Endometrium (tissue), 2 donors: ENCODE measurements at regions not wholly inside any gene's neighbourhood (a gene's known extent, or its start where the extent isn't known, plus 50 kb on each side); places are given as distances from the start of the nearest gene placed in this dataset.
"Not testable (repeated sequence)": the region's sequence is repeated elsewhere in the genome, so short reads cannot be mapped to it uniquely, and the experiment has no call there.

Experiments
- FAIRE-seq: peaks from 2 replicates; lab custom pipeline; 2012; peaks lifted over from hg19 to GRCh38; lab: Jason Lieb, UNC
- donor health status: control.
- donor health status: control.

DNA sequence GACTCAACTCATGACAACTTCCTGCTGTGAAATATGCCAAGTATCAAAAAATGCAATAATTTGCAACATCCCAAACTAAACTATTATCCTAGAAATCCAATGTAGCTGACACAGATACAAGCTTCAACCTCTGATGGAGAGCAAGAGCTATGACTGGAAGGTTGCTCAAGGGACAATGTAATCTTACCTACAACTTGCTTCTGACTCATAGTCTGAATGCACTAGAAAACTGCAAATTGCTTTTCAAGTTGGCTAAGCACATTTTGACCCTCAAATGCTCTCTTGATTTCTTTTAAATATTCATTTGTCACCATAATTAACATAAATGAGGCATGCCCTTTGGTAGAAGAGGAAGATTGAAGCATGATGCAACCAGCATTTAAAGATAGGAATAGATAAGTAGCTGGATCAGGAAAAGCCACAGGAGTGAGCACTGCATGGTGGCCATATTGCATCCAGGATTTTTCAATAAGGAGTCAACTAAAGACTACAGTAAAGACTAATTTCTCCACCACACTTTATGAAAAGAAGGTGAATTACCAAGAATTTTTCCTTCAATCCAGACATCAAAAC lies 630.8 kb upstream of the GBE1 start:
- no peak for FAIRE-seq

DNA sequence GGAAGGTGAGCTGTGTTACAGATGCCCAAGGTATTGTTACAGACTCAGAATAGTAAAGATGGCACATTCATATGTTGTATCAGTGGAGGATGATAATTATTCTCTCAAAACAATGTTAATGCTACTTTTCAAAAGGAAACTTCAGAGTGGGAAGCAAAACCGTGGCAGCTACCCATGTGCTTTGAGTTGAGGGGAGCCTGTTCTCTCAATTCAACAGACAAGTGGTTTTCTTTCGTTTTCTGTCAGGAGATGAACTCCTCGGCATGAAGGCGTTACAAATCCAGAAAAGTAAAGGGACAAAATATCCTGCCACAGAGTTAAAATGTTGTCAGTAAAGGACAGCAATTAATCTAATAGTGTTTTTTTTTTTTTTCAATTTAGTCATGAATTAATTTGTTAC lies 629.4 kb upstream of the GBE1 start:
- FAIRE-seq: no peak

DNA sequence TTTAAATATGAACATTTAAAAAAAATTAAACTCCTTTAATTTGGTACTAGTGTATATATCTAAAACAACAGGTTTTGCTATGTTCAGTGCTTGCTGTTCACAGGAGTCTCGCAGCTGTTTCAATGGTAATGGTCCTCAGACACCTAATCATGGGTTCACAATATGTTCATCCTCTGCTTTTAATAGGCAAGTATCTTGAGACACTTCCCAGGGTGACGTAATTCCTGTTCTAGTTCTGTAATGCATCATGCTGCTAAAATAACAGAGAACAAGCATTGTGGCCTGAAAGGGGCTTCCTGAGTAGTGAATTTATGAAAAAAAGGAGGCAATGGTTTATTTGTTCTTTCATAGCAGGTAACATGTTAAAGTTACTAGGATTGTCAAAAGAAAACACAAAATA lies 625.2 kb upstream of the GBE1 start:
- FAIRE-seq: no peak

GRCh38 chr3:82384181-82384580 lies 622.7 kb upstream of the GBE1 start:
- no peak for FAIRE-seq

DNA sequence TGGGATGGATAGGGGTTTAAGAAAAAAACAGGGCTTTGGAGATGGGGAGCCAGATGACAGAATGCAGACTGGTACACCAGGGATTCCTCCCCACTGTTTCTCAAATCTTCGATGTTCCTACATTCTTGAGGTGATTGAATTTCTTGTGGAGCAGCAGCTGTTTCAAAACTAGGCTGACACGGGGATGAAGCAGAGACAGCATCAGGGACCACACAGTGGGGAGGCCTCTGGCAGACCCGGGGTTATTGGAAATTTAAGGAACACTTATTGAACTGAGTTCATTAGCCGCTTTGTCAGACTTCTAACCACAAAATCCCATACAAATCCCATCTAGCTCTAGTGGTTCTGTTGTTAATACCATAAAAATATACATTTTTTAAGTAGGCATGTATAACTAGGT lies 621.4 kb upstream of the GBE1 start:
- no peak for FAIRE-seq

- FAIRE-seq: no peak
Measured at GRCh38 chr3:82378392-82378791, 616.9 kb upstream of the GBE1 start.

- FAIRE-seq: no peak
Measured at GRCh38 chr3:82376883-82377282, 615.4 kb upstream of the GBE1 start.

DNA sequence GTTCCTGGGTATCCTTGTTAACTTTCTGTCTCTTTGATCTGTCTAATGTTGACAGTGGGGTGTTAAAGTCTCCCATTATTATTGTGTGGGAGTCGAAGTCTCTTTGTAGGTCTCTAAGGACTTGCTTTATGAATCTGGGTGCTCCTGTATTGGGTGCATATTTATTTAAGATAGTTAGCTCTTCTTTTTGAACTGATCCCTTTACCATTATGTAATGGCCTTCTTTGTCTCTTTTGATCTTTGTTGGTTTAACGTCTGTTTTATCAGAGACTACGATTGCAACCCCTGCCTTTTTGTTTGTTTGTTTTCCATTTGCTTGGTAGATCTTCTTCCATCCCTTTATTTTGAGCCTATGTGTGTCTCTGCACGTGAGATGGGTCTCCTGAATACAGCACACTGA lies 612.4 kb upstream of the GBE1 start:
- not testable (repeated sequence) for FAIRE-seq

- no peak for FAIRE-seq
Measured at GRCh38 chr3:82364827-82365226, 603.4 kb upstream of the GBE1 start.

GRCh38 chr3:82363131-82363530 lies 601.7 kb upstream of the GBE1 start:
- no peak for FAIRE-seq

GRCh38 chr3:82355228-82355627 lies 593.8 kb upstream of the GBE1 start:
- FAIRE-seq: no peak

DNA sequence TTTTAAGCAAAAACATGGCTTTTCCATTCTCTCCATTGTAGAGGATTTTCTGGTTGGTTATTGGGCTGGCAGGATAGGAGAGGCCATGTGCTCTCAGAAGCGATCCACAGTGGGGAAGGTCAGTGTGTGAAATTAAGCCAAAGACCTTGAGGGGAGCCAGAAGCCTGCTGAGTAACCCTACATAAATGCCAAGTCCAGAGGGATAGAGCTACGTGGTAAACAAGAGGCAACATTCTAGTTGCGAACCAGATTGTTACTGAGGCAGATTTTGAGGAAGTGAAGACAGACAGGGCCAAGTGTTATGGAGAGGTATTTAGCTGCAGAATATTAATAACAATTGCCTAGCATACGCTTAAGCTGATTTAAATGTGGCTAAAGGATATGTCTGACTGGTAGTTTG lies 592.8 kb upstream of the GBE1 start:
- FAIRE-seq: no peak

DNA sequence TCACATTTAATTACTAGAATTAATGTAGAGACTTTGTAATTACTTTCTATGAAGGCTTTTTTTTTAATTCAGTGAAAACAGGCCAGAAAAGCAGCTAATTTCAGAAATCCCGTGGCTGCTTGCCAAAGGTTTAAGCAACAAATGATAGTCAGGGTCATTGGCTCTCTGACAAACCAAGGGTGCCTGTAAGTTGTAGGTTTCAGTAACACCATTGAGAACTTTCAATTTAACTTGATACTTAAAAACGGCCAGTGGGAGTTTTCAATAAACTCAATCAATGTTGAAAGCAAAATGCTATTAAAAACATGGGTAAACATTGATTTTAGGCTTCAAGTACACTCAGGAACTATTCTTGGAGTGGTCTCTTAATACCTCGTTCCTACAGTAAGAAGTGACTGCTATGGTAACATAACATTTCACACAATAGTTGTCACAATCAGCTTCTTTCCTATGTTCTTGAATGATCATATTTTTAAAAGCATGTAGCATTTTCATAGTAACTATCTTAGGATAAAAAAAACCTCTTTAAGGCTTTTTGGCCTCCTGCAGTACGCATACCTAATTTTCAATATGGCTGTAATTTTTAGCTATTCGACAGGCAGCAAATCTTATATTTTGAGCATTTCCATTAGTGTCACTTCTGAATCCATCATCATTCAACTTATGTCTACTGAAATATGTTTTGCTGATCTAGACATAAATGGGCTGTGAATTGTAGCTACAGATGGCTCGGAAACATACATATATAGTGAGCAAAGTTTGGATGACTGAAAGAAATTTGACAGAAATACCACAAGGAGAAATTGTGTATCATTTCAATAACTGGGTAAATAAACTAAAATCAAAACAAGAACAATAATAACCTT lies 592.1 kb upstream of the GBE1 start:
- FAIRE-seq: no peak

DNA sequence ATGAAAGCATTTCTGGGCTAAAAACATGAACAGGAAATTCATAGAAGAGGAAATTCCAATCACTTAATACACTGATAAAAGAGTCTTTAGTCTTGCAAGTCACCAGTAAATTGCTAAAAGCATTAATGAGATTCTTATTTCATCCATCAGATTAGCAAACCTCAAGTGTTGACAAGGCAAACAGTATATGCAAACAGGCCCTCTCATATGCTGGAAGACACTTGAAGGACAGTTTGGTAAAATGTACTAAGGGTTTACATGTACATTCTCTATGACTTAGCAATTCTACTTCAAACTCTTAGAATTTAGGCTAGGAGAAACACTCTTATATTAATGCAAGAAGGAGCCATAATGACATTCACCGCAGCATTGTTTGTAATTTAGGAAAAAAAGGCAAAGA lies 586.1 kb upstream of the GBE1 start:
- no peak for FAIRE-seq

- no peak for FAIRE-seq
Measured at GRCh38 chr3:82342521-82342920, 581.1 kb upstream of the GBE1 start.

DNA sequence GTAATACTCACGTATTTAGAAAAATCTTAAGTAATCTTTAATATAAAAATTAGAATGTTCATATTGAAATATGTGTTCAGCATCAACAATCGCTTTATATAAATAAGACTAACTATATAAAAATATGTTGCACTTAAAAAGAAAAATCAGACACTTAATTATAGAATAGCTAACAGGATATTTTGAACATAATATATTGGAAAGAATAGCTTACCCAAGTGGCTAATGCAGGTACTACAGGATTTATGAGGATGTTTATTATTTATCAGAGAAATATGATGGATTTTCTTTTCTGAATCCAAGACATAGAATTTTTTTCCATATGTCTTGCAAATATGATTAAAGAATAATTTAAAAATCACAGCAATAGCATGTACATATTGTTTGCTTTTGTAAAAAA lies 567.9 kb upstream of the GBE1 start:
- FAIRE-seq: peak; percentile 46

DNA sequence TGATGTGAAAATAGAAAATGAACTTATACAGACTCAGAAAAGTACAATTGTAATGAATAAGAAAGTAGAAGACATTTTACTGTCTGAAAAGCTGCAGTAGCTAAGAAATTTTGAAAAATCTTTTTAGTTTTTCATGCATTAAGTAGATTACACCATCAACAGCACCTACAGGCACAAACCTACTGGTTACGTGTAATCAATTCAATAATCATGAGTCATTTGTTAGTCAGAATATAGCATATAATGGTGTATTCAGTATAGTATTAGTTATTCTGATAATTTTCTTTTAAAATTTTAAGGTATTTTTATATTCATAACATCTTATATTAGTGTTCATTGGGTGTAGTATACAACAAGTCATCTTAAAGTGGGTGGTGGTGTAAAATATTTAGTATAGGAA lies 550.5 kb upstream of the GBE1 start:
- no peak for FAIRE-seq

DNA sequence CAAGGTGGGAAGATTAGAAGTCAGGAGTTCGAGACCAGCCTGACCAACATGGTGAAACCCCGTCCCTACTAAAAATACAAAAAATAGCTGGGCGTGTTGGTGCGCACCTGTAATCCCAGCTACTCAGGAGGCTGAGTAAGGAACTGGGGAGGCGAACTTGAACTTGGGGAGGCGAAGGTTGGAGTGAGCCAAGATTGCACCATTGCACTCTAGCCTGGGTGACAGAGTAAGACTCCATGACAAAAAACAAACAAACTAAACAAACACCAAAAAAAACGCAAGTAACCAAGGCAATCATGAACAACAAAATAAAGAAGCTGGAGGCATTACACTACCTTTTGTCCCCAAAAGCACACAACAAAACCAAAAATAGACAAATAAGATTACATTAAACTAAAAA lies 547.3 kb upstream of the GBE1 start:
- FAIRE-seq: no peak

- FAIRE-seq: no peak
Measured at GRCh38 chr3:82306189-82306588, 544.7 kb upstream of the GBE1 start.

- FAIRE-seq: no peak
Measured at GRCh38 chr3:82294609-82295008, 533.2 kb upstream of the GBE1 start.

DNA sequence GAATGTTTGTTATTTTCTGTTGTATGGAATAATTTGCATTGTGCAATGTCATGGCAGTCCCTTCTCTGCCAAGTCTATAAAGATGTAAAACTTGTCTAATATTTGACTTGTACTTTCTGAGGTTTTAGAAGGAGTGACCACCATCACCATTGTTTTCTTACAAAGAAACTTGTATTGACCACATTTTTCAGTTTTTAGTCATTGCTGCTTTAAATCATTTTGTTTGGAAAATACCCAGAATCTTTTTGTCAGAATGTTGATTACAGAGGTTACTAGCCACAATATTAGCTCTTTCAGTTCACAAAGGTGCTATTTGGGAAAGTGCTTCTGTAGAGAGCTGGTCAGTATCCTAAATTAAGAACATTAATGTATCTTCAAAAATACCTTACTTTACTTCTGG lies 532.4 kb upstream of the GBE1 start:
- no peak for FAIRE-seq

DNA sequence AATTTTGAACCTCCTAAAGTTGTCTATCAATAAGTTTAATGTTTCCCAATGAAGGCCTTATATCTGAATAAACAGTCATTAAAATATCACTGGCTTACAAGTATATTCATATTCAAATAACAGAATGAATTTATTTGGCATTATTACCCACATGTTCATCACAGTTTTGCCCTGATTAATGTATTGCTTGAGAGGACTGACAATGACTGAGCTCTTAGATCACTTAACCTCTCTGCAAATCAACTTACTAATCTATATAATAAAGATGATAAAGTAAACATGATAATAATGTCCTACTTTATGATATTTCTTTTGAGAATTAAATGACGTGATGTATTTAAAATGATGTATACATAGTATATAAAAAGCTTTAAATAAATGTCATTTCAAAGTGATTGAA lies 532.0 kb upstream of the GBE1 start:
- no peak for FAIRE-seq

DNA sequence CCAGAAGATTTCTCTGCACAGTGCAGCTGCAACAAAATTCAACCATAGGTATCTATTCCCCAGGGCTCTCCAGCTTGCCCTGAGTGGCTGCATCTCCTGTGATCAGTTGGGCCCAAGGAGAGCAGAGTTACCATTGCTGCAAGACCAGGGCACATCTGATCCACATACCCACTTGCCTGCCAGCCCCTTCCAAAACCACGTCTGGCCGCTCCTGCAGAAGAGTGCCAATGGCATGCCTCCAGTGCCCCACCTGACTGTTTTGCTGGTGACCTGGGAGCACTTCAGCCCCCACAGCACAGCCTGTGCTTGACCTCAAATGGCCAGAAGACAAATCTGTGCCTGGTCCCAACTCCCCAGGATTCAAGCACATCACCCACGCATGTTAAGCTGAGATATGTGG lies 526.1 kb upstream of the GBE1 start:
- no peak for FAIRE-seq

- FAIRE-seq: no peak
Measured at GRCh38 chr3:82281205-82281604, 519.8 kb upstream of the GBE1 start.
